ENCODE measurements at regions not wholly inside any gene's neighbourhood (a gene's known extent, or its start where the extent isn't known, plus 50 kb on each side); places are given as distances from the start of the nearest gene placed in this dataset.

DNA sequence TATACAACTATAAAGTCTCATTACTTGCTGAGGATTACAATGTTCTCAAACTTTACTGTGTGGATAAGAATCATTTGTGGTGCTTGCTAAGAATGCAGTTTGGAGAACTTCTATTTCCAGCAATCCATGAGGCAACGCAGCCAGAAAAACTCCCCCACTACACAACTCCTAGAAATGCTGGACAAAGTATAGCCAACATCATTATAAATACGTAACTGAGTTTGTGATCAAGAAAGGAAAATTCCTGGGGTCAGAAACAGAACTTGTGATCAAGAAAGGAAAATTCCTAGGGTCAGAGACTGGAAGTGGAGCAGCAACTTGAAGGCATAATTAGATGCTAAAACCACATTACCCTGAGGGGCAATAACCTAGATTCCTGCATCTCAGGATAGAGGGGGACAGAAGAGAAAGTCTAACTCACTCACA lies 81.1 kb downstream of the MAT2B start:
- H3K4me3 ChIP-seq (ENCODE audit: low read depth in 1 of 3, low read length in 3 of 3) = no peak overlapping the region
- H3K27ac ChIP-seq (ENCODE audit: low read depth in 1 of 2, low read length in 2 of 2) = no peak overlapping the region
- H3K9me3 ChIP-seq (ENCODE audit: control insufficient read depth in 4 of 4, low read length in 3 of 4) = no peaks in the 10 kb centered on the region
- no peak for DNase-seq (ENCODE audit: low spot score)
- WGBS = 65% methylated on average over 2 of the region's 2 CpGs
- no peaks in the 10 kb centered on the region for H3K36me3 ChIP-seq (ENCODE audit: control insufficient read depth in 4 of 4, insufficient read depth in 3 of 4, low read depth in 1 of 4, low read length in 3 of 4)
- peaks cover 0 to 5% (median 0%) of the 10 kb centered on the region in 4 donors for H3K27me3 ChIP-seq (ENCODE audit: control insufficient read depth in 4 of 4, insufficient read depth in 4 of 4, low read length in 3 of 4)
- TF ChIP-seq TAF1 (conservative IDR thresholded peaks at IDR 0.05) = no peak
- no peak for TF ChIP-seq JUND (IDR thresholded peaks at IDR 0.05)
- TF ChIP-seq HNF4G (IDR thresholded peaks at IDR 0.05) = no peak
- no peak for TF ChIP-seq GABPA (IDR thresholded peaks at IDR 0.05 in 1 of 2, conservative IDR thresholded peaks at IDR 0.05 in 1 of 2)
- TF ChIP-seq YY1 (IDR thresholded peaks at IDR 0.05) = no peak
- no peak for TF ChIP-seq SP1 (IDR thresholded peaks at IDR 0.05)
- TF ChIP-seq RXRA (IDR thresholded peaks at IDR 0.05) = no peak
- TF ChIP-seq, protein P1, sequence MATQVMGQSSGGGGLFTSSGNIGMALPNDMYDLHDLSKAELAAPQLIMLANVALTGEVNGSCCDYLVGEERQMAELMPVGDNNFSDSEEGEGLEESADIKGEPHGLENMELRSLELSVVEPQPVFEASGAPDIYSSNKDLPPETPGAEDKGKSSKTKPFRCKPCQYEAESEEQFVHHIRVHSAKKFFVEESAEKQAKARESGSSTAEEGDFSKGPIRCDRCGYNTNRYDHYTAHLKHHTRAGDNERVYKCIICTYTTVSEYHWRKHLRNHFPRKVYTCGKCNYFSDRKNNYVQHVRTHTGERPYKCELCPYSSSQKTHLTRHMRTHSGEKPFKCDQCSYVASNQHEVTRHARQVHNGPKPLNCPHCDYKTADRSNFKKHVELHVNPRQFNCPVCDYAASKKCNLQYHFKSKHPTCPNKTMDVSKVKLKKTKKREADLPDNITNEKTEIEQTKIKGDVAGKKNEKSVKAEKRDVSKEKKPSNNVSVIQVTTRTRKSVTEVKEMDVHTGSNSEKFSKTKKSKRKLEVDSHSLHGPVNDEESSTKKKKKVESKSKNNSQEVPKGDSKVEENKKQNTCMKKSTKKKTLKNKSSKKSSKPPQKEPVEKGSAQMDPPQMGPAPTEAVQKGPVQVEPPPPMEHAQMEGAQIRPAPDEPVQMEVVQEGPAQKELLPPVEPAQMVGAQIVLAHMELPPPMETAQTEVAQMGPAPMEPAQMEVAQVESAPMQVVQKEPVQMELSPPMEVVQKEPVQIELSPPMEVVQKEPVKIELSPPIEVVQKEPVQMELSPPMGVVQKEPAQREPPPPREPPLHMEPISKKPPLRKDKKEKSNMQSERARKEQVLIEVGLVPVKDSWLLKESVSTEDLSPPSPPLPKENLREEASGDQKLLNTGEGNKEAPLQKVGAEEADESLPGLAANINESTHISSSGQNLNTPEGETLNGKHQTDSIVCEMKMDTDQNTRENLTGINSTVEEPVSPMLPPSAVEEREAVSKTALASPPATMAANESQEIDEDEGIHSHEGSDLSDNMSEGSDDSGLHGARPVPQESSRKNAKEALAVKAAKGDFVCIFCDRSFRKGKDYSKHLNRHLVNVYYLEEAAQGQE (IDR thresholded peaks at IDR 0.05) = no peak
- no peak for TF ChIP-seq FOXA1 (IDR thresholded peaks at IDR 0.05)
- TF ChIP-seq, protein P2, sequence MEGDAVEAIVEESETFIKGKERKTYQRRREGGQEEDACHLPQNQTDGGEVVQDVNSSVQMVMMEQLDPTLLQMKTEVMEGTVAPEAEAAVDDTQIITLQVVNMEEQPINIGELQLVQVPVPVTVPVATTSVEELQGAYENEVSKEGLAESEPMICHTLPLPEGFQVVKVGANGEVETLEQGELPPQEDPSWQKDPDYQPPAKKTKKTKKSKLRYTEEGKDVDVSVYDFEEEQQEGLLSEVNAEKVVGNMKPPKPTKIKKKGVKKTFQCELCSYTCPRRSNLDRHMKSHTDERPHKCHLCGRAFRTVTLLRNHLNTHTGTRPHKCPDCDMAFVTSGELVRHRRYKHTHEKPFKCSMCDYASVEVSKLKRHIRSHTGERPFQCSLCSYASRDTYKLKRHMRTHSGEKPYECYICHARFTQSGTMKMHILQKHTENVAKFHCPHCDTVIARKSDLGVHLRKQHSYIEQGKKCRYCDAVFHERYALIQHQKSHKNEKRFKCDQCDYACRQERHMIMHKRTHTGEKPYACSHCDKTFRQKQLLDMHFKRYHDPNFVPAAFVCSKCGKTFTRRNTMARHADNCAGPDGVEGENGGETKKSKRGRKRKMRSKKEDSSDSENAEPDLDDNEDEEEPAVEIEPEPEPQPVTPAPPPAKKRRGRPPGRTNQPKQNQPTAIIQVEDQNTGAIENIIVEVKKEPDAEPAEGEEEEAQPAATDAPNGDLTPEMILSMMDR (IDR thresholded peaks at IDR 0.05; ENCODE audit: low read depth, low read length, missing input control) = no peak
- no peak for TF ChIP-seq RAD21 (IDR thresholded peaks at IDR 0.05)
- no peak for TF ChIP-seq ATF3 (IDR thresholded peaks at IDR 0.05)
- TF ChIP-seq HNF4A (conservative IDR thresholded peaks at IDR 0.05) = no peak
- TF ChIP-seq FOXA2 (IDR thresholded peaks at IDR 0.05) = no peak
- TF ChIP-seq EGR1 (IDR thresholded peaks at IDR 0.05; ENCODE audit: low read depth in 2 of 2) = no peak
- TF ChIP-seq NR2F2 (IDR thresholded peaks at IDR 0.05) = no peak
- no peak for TF ChIP-seq ZBTB33 (IDR thresholded peaks at IDR 0.05)
- no peaks in the 10 kb centered on the region for H3K4me1 ChIP-seq (ENCODE audit: control insufficient read depth in 4 of 4, insufficient read depth in 4 of 4, low read length in 3 of 4)
- H3K9ac ChIP-seq (ENCODE audit: low read depth in 1 of 2, low read length in 2 of 2) = no peak overlapping the region

GRCh38 chr5:163594951-163595350 lies 89.5 kb downstream of the MAT2B start:
- H3K4me3 ChIP-seq (ENCODE audit: low read depth in 1 of 3, low read length in 3 of 3) = no peak overlapping the region
- H3K36me3 ChIP-seq (ENCODE audit: control insufficient read depth in 4 of 4, insufficient read depth in 3 of 4, low read depth in 1 of 4, low read length in 3 of 4) = no peaks in the 10 kb centered on the region
- H3K27ac ChIP-seq (ENCODE audit: low read depth in 1 of 2, low read length in 2 of 2) = no peak overlapping the region
- 61% methylated on average over 3 of the region's 3 CpGs for WGBS
- DNase-seq (ENCODE audit: low spot score) = no peak
- no peaks in the 10 kb centered on the region for H3K4me1 ChIP-seq (ENCODE audit: control insufficient read depth in 4 of 4, insufficient read depth in 4 of 4, low read length in 3 of 4)
- H3K9ac ChIP-seq (ENCODE audit: low read depth in 1 of 2, low read length in 2 of 2) = no peak overlapping the region
- H3K27me3 ChIP-seq (ENCODE audit: control insufficient read depth in 4 of 4, insufficient read depth in 4 of 4, low read length in 3 of 4) = no peaks in the 10 kb centered on the region
- H3K9me3 ChIP-seq (ENCODE audit: control insufficient read depth in 4 of 4, low read length in 3 of 4) = no peaks in the 10 kb centered on the region
- TF ChIP-seq ZBTB33 (IDR thresholded peaks at IDR 0.05) = no peak
- TF ChIP-seq, protein P1 (IDR thresholded peaks at IDR 0.05) = no peak
- TF ChIP-seq RAD21 (IDR thresholded peaks at IDR 0.05) = no peak
- no peak for TF ChIP-seq RXRA (IDR thresholded peaks at IDR 0.05)
- TF ChIP-seq FOXA2 (IDR thresholded peaks at IDR 0.05) = no peak
- TF ChIP-seq ATF3 (IDR thresholded peaks at IDR 0.05) = no peak
- TF ChIP-seq GABPA (IDR thresholded peaks at IDR 0.05 in 1 of 2, conservative IDR thresholded peaks at IDR 0.05 in 1 of 2) = no peak
- no peak for TF ChIP-seq YY1 (IDR thresholded peaks at IDR 0.05)
- no peak for TF ChIP-seq HNF4G (IDR thresholded peaks at IDR 0.05)
- no peak for TF ChIP-seq MAX (IDR thresholded peaks at IDR 0.05)
- TF ChIP-seq NR2F2 (IDR thresholded peaks at IDR 0.05) = no peak

All from liver (tissue), 8 donors.